GM19351 (cell line): ENCODE measurements at regions not wholly inside any gene's neighbourhood (a gene's known extent, or its start where the extent isn't known, plus 50 kb on each side); places are given as distances from the start of the nearest gene placed in this dataset.
"Not testable (repeated sequence)": the region's sequence is repeated elsewhere in the genome, so short reads cannot be mapped to it uniquely, and the experiment has no call there.

Source experiments
- ATAC-seq: cut with Tn5 transposase; IDR thresholded peaks from one replicate; pipeline ENCODE4 v1.9.1; 2021; ENCODE audit warnings: mild to moderate bottlenecking, moderate library complexity; ENCODE audit not compliant: unreplicated experiment

DNA sequence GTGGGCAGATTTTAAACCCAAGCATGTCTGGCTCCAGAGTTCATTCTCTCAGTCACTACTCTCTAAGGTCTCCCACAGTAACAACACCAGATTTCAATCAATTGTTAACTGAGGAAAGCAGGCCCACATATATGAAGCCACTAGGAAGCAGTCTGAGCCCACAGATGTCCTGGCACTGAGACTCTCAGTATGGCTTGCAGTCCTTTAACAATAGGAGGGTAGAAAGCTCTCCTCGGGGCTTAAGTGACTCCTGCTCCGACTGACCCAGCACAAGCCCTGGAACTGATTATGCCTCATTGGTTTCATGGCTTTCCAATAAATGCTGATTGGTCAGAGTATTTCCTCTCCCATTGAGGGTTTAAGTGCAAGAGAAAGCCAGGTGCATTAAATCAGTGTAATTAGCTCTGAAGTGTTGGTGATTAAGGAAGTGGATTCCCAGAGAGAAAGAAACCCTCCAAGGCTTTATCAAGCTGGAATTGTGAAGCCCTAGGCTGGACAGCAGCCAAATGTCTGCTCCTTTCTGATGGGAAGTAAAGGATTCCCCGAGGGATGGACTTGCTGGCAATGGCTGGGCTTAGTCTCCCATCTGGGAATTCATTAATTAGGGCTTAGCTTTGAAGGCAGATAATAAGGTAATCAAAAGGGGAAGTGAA lies 76.6 kb upstream of the PROKR2 start:
- no peak for ATAC-seq

GRCh38 chr20:5390720-5391119 lies 74.0 kb upstream of the PROKR2 start:
- no peak for ATAC-seq

- not testable (repeated sequence) for ATAC-seq
These were observed 70.1 kb upstream of the PROKR2 start for GRCh38 chr20:5386846-5387245.

DNA sequence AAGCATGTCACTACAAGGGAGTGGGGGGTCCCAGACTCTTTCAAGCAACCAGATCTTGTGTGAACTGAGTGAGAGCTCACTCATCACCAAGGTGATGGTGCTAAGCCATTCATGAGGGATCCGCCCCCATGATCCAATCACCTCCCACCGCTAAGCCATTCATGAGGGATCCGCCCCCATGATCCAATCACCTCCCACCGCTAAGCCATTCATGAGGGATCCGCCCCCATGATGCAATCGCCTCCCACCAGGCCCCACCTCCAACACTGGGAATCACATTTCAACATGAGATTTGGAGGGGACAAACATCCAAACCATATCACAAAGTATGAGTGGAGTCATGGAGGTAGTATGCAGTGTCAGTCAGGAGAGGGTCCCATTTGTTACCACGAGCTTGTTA lies 64.8 kb upstream of the PROKR2 start:
- not testable (repeated sequence) for ATAC-seq

- ATAC-seq, result no peak
These were observed 60.7 kb upstream of the PROKR2 start for GRCh38 chr20:5377484-5377883.

- ATAC-seq, result no peak
These were observed 59.5 kb upstream of the PROKR2 start for GRCh38 chr20:5376228-5376627.

- ATAC-seq, result no peak
These were observed 57.4 kb upstream of the PROKR2 start for GRCh38 chr20:5374171-5374570.

- no peak for ATAC-seq
These were observed 55.6 kb upstream of the PROKR2 start for GRCh38 chr20:5372371-5372770.

- peak; percentile 49 for ATAC-seq
These were observed 52.9 kb upstream of the PROKR2 start for GRCh38 chr20:5369629-5370028.
